ENCODE measurements at regions not wholly inside any gene's neighbourhood (a gene's known extent, or its start where the extent isn't known, plus 50 kb on each side); places are given as distances from the start of the nearest gene placed in this dataset.
"Not testable (repeated sequence)": the region's sequence is repeated elsewhere in the genome, so short reads cannot be mapped to it uniquely, and the experiment has no call there.

DNA sequence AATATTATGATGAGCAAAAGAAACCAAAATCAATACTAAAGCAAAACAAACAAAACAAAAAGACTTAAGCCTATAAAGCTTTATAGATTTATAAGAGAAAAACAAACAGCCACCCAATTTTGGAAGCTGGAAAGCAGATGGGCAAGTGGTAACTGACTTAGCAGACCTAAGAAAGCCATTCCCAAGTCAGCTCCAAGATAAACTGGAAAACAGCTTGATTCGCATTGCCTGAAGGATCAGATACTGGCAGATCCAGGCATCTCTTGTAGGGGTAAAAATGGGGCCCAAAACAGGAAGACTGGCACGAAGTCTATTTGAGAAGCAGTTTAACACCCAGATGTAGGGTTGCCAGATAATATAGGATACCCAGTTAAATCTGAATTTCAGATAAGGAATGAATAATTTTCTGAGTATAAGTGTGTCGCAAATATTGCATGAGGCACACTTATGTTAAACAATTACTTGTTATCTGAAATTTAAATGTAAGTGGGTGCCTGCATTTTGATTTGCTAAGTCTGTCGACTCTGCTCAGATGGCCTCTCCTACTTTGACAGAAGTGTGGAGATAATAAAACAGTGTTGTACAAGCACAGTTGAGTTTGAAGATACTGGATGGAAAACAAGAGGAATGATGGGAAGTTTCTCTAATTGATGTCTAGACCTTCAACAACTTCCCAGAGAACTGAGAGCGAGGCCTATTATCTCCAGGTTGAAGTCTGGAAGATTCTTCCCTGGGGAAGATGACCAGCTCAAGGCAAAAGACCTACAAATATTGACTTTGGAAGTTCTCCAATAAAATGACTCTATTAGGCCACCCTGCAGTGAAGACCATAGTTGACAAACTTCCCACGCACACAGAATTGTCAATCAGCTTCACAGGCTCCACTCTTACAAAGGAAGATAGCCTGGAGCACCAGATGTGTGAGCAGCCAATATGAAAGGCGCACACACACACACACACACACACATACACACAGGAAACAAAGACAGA, 113.4 kb downstream of the FAM50B start:
- no peak for DNase-seq

- no peak for DNase-seq
Observed at GRCh38 chr6:3963426-3963825, 114.3 kb downstream of the FAM50B start.

DNA sequence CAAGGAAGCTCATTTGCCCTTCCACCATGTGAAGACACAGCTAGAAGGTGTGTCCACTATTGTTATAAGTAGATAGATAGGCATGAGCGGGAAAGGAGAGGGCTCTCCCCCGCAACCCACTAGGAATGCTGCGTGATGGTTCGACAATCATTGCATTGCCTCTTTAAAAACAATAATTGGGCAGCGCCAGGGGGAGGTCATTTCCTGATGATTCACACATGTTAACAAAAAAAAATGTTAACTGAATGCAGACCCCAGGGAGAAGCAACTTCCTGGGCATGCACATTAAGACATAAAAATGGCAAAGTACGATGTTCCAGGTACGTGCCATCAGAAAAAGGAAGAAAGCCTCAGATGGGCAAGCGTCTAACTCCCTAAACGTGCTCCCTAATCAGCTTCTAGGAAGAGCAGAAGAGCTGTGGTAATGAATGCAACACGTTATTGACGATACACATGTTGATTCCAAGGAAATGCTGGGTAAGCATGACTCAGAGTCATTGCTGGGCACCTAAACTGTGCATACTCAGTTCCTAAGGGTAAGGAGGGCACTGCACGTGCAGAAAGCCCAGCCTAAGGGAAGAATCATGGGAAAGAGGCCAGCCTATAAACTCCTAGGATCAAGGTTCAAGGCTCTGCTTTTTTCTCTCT, 113.7 kb downstream of the FAM217A start:
- DNase-seq, result no peak

DNA sequence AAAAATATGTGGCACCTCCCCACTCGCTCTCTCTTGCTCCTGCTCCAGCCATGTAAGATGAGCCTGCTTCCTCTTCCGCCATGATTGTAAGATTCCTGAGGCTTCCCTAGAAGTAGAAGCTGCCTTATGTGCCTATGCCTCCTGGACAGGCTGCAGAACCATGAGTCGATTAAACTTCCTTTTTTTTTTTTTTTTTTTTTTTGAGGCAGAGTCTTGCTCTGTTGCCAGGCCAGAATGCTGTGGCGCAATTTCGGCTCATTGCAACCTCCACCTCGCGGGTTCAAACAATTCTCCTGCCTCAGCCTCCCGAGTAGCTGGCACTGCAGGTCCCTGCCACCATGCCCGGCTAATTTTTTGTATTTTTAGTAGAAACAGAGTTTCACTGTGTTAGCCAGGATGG, 112.5 kb downstream of the FAM217A start:
- DNase-seq, result no peak

DNA sequence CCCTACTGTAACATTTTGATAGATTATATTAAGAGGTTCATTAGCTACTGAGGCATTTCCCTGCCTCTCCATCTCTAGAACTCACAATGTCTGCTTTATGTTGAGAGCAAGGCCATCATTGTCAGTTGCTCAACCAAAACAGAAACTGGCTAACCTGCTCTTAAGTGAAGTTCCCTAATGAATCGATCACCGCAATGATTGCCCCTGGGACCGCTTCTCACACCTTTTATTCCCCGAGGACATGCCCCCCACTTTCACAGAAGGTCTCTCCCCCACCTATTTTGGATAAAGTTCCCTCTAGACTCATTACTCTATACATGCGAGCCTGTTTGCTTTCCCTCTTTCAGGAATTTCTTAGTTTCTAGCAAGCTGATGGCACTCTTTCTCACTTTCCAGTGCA, 108.8 kb downstream of the FAM217A start:
- DNase-seq, result no peak

- DNase-seq, result not testable (repeated sequence)
Observed at GRCh38 chr6:3973152-3973551, 105.8 kb downstream of the FAM217A start.

DNA sequence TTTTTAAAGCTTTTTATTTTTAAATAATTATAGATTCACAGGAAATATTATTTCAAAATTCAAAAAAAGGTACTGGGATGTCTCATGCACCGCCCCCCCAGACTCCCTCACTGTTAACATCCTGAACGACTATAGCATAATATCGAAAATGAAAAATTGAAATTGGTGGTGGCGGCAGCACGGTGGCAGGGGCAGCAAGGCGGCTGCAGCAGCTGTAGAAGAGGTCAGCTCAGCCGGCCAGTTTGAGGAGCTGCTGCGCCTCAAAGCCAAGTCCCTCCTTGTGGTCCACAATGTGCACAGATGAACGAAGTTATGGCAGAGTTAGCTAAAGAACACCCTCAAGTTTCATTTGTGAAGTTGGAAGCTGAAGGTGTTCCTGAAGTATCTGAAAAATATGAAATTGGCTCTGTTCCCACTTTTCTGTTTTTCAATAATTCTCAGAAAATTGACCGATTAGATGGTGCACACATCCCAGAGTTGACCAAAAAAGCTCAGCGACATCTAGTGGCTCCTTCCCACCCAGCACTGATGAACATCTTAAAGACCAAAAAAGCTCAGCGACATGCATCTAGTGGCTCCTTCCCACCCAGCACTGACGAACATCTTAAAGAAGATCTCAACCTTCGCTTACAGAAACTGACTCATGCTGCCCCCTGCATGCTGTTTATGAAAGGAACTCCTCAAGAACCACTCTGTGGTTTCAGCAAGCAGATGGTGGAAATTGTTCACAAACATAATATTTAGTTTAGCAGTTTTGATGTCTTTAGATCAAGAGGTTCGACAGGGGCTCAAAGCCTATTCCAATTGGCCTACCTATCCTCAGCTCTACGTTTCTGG, 100.8 kb downstream of the FAM217A start:
- DNase-seq, result peak; percentile 22

GRCh38 chr6:3978966-3979365, 100.0 kb downstream of the FAM217A start:
- not testable (repeated sequence) for DNase-seq

DNA sequence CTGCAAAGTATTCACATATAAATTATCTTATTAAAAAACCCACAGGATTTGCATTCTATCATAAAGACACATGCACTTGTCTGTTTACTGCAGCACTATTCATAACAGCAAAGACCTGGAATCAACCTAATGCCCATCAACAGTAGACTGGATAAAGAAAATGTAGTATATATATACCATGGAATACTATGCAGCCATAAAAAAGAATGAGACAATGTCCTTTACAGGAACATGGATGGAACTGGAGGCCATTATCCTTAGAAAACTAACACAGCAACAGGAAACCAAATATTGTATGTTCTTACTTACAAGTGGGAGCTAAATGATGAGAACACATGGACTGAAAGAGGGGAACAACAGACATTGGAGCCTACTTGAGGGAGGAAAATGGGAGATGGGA, 97.0 kb downstream of the FAM217A start:
- DNase-seq, result no peak

GRCh38 chr6:3983778-3984177, 95.2 kb downstream of the FAM217A start:
- DNase-seq, result no peak

DNA sequence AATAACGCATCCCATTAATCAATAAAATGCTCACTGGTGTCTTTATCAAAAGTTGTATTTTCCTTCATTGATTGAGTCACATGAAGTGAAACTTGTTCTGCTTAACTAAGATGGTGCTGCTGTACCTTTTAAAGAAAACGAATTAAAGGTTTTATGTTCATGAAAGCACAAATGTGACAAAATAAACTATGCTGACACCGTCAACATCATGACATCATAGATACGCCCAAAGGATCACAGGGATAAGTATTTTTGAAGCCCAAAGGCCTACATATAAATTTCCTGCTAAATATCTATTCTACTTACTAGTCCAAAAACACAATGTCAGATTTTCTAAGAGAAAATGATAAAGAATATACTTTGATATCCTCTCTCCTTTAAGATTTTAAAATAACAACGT, 94.4 kb downstream of the FAM217A start:
- no peak for DNase-seq

- no peak for DNase-seq
Observed at GRCh38 chr6:3986241-3986640, 92.7 kb downstream of the FAM217A start.

DNA sequence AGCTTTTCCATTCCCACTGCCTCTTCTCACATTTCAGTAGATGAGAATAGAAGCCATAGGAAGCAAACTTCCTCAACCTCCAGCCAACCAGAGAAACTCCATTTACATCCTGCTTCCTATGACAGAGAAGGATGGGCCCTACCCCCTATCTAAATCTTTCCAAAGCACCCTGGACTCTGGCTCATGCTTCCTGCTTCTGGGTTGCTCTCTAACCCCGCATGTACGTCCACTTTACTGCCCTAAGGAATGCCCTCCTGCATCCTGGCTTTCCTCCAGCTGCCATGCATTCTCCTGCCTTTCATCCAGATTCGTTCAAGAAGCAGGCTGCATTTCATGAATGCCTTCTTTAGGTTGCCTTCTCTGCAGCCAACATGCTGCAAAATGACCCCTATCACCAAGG, 91.9 kb downstream of the FAM217A start:
- no peak for DNase-seq

- DNase-seq, result no peak
Observed at GRCh38 chr6:3987576-3987975, 91.4 kb downstream of the FAM217A start.

- DNase-seq, result no peak
Observed at GRCh38 chr6:3990692-3991491, 88.0 kb downstream of the FAM217A start.

DNA sequence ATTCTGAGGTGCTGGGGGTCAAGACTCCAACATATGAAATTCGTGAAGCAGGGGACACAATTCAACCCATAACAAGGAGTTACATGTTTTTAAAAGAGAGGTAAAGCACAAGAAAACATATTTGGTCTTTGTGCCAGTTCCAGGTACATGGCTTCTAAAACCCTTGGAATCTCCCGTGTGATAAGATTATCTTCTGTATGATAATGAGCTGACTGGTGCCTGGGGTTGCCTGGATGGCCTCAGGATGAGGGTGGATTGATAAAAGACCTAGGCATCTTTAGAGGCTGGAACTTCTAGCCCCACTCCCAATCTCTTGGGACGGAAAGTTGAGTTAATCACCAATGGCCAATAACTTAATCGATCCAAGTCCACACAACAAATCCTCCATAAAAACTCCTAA, 87.0 kb downstream of the FAM217A start:
- no peak for DNase-seq

DNA sequence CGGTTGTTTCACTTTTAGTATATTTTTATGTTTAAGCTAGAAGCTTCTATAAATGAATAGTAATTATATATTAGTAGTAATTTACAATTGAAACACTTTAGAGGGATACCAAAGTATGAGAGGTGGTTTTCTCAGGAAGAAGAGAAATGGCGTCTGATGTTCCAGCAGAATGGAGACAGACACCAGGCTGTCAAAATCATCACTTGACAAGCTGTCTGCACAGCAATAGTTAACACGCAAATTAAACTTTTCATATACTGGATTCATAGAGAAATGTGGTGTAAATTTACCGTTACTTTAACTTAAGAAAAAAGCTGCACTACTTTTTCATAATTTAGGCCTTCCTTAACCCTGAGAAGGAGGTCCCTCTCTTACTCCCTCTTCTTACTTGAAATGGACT, 82.6 kb downstream of the FAM217A start:
- DNase-seq, result no peak

- no peak for DNase-seq
Observed at GRCh38 chr6:3997177-3997770, 81.7 kb downstream of the FAM217A start.

DNA sequence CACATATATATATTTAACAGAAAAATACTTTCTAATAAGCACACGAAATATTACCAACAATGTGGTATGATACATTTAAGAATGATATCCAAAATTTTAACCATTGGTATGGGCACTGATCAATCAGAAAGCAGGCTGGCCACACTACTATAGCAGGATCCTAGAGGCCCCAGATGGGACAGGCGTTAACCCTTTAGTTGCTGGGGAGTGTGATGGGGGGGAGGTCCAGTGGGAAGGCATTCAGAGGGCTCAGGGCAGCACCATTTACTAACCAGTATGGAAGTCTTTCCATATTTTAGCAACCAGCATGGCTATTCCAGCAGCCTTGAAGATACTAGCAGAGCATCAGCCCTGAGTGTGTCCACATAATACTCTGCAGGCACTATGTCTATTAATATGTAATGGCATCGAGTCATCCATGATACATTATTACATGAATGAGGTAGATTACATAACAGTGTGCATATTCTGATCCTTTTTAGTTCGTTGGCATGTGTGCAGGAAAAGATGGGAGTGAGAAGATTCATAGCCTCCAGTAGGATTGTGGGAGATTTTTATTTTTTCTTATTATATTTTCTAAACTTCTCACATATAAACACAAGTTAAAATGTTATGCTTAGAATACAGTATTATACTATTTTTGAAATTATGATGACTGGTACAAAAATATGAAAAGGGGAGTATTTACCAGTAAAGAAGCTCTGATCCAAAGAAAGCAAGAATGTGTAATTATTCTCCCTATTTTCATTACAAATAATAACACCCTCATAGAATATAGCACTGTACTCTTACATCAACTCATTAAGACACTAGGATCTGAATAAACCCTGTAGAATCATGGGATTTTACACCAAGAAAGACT, 78.9 kb downstream of the FAM217A start:
- DNase-seq, result no peak

- DNase-seq, result no peak
Observed at GRCh38 chr6:4004249-4004648, 74.7 kb downstream of the FAM217A start.
